K562 (cell line): ENCODE measurements at regions not wholly inside any gene's neighbourhood (a gene's known extent, or its start where the extent isn't known, plus 50 kb on each side); places are given as distances from the start of the nearest gene placed in this dataset.

ENCODE experiments used
- ARID2 ChIP-seq: fragments of 450-650 bp; IDR thresholded peaks from 2 replicates; pipeline ENCODE4 v1.6.1; 2017; ENCODE audit warnings: antibody characterized with exemption, mild to moderate bottlenecking
- DMBX1 ChIP-seq: fragments of 250-450 bp; sonication (Bioruptor Pico); IDR thresholded peaks from 2 replicates; pipeline ENCODE4 v1.8.0; 2022; ENCODE audit warnings: inconsistent platforms, mild to moderate bottlenecking, moderate library complexity, borderline replicate concordance
- FOSL1 ChIP-seq: fragments of 200-800 bp; sonication (Bioruptor generic); conservative IDR thresholded peaks from 2 replicates; pipeline ENCODE4 v1.6.1; 2016; ENCODE audit warnings: missing genetic modification characterization, missing compliant biosample characterization
- FOXJ2 ChIP-seq: fragments of 200-800 bp; sonication (Bioruptor generic); IDR thresholded peaks from 2 replicates; pipeline ENCODE4 v1.6.1; 2016; ENCODE audit warnings: missing genetic modification characterization, missing compliant biosample characterization
- HNRNPH1 ChIP-seq: fragments of 200-400 bp; formaldehyde crosslinking; optimal IDR thresholded peaks from 2 replicates; pipeline ENCODE3; 2017; ENCODE audit warnings: low read depth, mild to moderate bottlenecking, low read length, moderate library complexity
- JUN ChIP-seq, 2 experiments: sonication (generic) in 1 of 2; formaldehyde crosslinking in 1 of 2; IDR thresholded peaks; 2 replicates each; pipeline versions ENCODE4 v1.6.1 to v1.8.0; 2012 to 2022; ENCODE audit warnings: borderline replicate concordance in 2 of 2, mild to moderate bottlenecking in 2 of 2, improper control_type of control experiment in 1 of 2, low read depth in 1 of 2, low read length in 1 of 2, missing genetic modification reagents in 1 of 2
- NONO ChIP-seq, 2 experiments: fragments of 200-400 bp in 1 of 2; fragments of 450-650 bp in 1 of 2; formaldehyde crosslinking in 1 of 2; IDR thresholded peaks; 2 replicates each; pipeline ENCODE4 v1.6.1; 2017; ENCODE audit warnings: low read depth in 2 of 2, mild to moderate bottlenecking in 2 of 2, moderate library complexity in 2 of 2, low read length in 1 of 2
- NR2F6 ChIP-seq: fragments of 450-650 bp; formaldehyde crosslinking; IDR thresholded peaks from 2 replicates; pipeline ENCODE4 v1.4.0; 2020; ENCODE audit warnings: mild to moderate bottlenecking
- NR3C1 ChIP-seq: sonication (generic); formaldehyde crosslinking; IDR thresholded peaks from 2 replicates; pipeline ENCODE4 v1.8.1; 2022; ENCODE audit warnings: missing genetic modification reagents
- TF ChIP-seq, protein P1 (sequence below): IDR thresholded peaks from 2 replicates; pipeline ENCODE4 v1.6.1; 2014; ENCODE audit warnings: antibody characterized with exemption
- TF ChIP-seq, protein P2 (sequence below), 2 experiments: IDR thresholded peaks; 2 replicates each; pipeline ENCODE4 v1.6.1; 2012; ENCODE audit warnings: improper control_type of control experiment in 2 of 2, low read depth in 2 of 2, low read length in 2 of 2, borderline replicate concordance in 1 of 2
- TF ChIP-seq, protein P3 (sequence below): fragments of 450-650 bp; formaldehyde crosslinking; conservative IDR thresholded peaks from 2 replicates; pipeline ENCODE4 v1.4.0; 2022; ENCODE audit warnings: mild to moderate bottlenecking, missing genetic modification characterization
- TF ChIP-seq, protein P4 (sequence below): sonication (generic); IDR thresholded peaks from 2 replicates; pipeline ENCODE4 v1.6.1; 2016
- TF ChIP-seq, protein P5 (sequence below): fragments of 250-450 bp; sonication (Bioruptor Pico); IDR thresholded peaks from 2 replicates; pipeline ENCODE4 v1.5.0; 2021; ENCODE audit warnings: mild to moderate bottlenecking, moderate library complexity

DNA sequence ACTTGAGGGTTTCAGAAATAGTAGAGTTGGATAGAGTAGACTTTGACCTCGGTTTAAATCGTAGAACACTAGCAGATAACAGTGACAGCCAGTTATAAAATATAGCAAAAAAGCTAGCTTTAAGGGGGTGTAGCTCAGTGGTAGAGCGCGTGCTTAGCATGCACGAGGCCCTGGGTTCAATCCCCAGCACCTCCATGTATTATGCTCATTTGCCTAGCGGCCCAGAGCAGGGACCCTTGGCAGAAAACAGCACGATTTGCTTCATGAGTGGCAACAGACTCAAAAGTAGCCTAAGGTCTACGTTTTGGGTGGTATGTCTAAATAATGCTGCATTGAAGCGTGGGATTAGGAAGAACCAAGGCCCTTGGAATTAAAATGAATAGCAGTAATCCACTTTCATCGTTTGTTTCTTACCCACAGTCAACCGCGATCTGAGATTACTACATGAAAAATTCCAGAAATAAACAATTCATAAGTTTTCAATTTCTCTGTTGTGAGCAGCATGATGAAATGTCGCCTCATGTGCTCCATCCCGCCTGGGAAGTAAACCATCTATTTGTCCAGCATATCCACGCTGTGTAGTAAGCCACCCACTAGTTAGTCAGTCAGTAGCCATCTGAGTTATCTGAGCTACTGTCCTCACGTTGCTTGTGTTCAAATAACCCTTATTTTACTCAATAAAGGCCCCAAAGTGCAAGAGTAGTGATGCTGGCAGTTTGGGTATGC lies 184.9 kb downstream of the GPX5 start (continued):
- TF ChIP-seq NONO (IDR thresholded peaks at IDR 0.05; ENCODE audit: low read depth in 2 of 2, low read length in 1 of 2) (0 out of 4 replicates have a peak, but pooled peaks of 1 of the 2 experiments have one; percentile 42), FOXJ2 (tag) (peak; percentile 82; the same call in 1 of the 2 replicates), ARID2 (no peak), HNRNPH1 (no peak), JUN (IDR thresholded peaks at IDR 0.05; ENCODE audit: borderline replicate concordance, low read depth, low read length) (peak; percentile 34; the same call in 1 of the 2 replicates), JUN (CRISPR knock-in tag; IDR thresholded peaks at IDR 0.05; ENCODE audit: borderline replicate concordance) (no peak), NR3C1 (CRISPR knock-in tag) (peak; percentile 13; the same call in 1 of the 2 replicates), DMBX1 (peak; percentile 21), NR2F6 (CRISPR knock-in tag) (0 out of 2 replicates have a peak, but pooled peaks have one; percentile 38), FOSL1 (peak; percentile 48; the same call in 1 of the 2 replicates)
- TF ChIP-seq, protein P1, sequence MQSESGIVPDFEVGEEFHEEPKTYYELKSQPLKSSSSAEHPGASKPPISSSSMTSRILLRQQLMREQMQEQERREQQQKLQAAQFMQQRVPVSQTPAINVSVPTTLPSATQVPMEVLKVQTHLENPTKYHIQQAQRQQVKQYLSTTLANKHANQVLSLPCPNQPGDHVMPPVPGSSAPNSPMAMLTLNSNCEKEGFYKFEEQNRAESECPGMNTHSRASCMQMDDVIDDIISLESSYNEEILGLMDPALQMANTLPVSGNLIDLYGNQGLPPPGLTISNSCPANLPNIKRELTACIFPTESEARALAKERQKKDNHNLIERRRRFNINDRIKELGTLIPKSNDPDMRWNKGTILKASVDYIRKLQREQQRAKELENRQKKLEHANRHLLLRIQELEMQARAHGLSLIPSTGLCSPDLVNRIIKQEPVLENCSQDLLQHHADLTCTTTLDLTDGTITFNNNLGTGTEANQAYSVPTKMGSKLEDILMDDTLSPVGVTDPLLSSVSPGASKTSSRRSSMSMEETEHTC: no peak
- TF ChIP-seq, protein P2, sequence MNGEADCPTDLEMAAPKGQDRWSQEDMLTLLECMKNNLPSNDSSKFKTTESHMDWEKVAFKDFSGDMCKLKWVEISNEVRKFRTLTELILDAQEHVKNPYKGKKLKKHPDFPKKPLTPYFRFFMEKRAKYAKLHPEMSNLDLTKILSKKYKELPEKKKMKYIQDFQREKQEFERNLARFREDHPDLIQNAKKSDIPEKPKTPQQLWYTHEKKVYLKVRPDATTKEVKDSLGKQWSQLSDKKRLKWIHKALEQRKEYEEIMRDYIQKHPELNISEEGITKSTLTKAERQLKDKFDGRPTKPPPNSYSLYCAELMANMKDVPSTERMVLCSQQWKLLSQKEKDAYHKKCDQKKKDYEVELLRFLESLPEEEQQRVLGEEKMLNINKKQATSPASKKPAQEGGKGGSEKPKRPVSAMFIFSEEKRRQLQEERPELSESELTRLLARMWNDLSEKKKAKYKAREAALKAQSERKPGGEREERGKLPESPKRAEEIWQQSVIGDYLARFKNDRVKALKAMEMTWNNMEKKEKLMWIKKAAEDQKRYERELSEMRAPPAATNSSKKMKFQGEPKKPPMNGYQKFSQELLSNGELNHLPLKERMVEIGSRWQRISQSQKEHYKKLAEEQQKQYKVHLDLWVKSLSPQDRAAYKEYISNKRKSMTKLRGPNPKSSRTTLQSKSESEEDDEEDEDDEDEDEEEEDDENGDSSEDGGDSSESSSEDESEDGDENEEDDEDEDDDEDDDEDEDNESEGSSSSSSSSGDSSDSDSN (IDR thresholded peaks at IDR 0.05; ENCODE audit: borderline replicate concordance in 1 of 2, low read depth in 2 of 2, low read length in 2 of 2): 0 out of 4 replicates have a peak, but pooled peaks of 1 of the 2 experiments have one; percentile 30
- TF ChIP-seq, protein P3, sequence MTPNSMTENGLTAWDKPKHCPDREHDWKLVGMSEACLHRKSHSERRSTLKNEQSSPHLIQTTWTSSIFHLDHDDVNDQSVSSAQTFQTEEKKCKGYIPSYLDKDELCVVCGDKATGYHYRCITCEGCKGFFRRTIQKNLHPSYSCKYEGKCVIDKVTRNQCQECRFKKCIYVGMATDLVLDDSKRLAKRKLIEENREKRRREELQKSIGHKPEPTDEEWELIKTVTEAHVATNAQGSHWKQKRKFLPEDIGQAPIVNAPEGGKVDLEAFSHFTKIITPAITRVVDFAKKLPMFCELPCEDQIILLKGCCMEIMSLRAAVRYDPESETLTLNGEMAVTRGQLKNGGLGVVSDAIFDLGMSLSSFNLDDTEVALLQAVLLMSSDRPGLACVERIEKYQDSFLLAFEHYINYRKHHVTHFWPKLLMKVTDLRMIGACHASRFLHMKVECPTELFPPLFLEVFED: peak; percentile 83
- TF ChIP-seq, protein P4, sequence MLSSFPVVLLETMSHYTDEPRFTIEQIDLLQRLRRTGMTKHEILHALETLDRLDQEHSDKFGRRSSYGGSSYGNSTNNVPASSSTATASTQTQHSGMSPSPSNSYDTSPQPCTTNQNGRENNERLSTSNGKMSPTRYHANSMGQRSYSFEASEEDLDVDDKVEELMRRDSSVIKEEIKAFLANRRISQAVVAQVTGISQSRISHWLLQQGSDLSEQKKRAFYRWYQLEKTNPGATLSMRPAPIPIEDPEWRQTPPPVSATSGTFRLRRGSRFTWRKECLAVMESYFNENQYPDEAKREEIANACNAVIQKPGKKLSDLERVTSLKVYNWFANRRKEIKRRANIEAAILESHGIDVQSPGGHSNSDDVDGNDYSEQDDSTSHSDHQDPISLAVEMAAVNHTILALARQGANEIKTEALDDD: peak; percentile 97
- TF ChIP-seq, protein P5, sequence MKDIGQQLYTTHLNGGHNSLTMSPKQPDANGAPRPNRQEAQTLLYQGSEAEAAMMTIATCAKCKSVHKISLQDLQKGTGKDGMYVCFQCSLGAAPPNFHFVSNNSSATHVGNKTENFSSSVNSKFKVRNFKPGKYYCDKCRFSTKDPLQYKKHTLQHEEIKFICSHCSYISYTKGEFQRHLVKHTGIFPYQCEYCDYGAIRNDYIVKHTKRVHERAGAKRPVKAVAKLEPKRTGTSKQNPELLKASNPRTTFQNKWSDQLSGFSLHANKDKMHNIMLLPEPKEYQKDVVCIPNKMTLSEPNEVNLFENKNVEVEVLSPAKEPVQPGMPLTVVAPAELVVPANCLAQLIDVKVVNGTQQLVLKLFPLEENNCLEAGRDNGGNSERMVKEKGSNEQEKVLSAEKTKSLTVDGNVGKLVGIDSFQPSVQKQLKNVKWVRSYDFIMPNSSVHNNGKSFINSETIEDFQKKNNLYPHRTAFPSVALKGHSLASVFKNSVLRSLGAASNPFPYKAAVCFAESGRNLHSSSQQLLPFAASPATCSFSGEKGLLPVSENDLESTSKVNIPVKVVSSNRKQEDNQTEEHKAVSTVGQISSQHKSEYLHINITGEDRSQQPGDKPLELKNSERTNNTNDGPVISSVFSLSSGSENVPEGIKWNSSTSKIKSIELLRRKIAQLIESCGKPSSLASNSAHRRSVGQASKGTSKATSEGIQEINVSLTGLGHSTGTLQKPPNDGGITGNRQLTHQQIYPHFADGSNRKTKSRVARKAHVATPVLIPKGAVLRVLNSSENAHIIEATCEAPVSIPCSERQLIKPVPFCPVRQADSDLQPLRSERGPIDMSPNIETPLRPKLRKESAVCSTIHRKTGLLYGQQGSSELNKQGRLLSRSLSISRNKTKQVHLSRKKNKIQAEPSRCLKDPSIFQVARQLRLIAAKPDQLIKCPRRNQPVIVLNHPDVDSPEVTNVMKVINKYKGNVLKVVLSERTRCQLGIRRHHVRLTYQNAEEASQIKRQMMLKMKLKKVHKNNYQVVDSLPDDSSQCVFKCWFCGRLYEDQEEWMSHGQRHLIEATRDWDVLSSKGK (CRISPR knock-in tag): no peak
